DOHH2 (cell line): ENCODE measurements at regions not wholly inside any gene's neighbourhood (a gene's known extent, or its start where the extent isn't known, plus 50 kb on each side); places are given as distances from the start of the nearest gene placed in this dataset.
"Not testable (repeated sequence)": the region's sequence is repeated elsewhere in the genome, so short reads cannot be mapped to it uniquely, and the experiment has no call there.

ENCODE experiments used
- H3F3A ChIP-seq: fragments of 200-600 bp; sonication (generic), shearing (Covaris generic); 2 replicates; pipeline ENCODE4 v1.6.0; 2016; ENCODE audit warnings: antibody characterized with exemption, mild to moderate bottlenecking; ENCODE audit not compliant: control insufficient read depth, insufficient read depth
- H3K27ac ChIP-seq: fragments of 200-600 bp; sonication (generic); 2 replicates; pipeline ENCODE4 v1.5.1; 2014; ENCODE audit warnings: low read depth, mild to moderate bottlenecking, low read length, moderate library complexity
- H3K27me3 ChIP-seq: fragments of 200-600 bp; sonication (generic); 2 replicates; pipeline ENCODE4 v1.6.1; 2014; ENCODE audit warnings: mild to moderate bottlenecking, low read length, mixed read lengths; ENCODE audit not compliant: control insufficient read depth
- H3K36me3 ChIP-seq: fragments of 200-600 bp; sonication (generic); 2 replicates; pipeline ENCODE4 v1.6.1; 2014; ENCODE audit warnings: mild to moderate bottlenecking, low read length, moderate library complexity, mixed read lengths; ENCODE audit not compliant: control insufficient read depth
- H3K4me1 ChIP-seq: fragments of 200-600 bp; sonication (generic); 2 replicates; pipeline ENCODE4 v1.6.1; 2014; ENCODE audit warnings: mild to moderate bottlenecking, low read length, mixed read lengths; ENCODE audit not compliant: control insufficient read depth
- H3K4me2 ChIP-seq: fragments of 200-600 bp; sonication (generic); 2 replicates; pipeline ENCODE4 v1.6.0; 2014; ENCODE audit warnings: mild to moderate bottlenecking, low read length, moderate library complexity
- H3K4me3 ChIP-seq: fragments of 200-600 bp; sonication (generic); 2 replicates; pipeline ENCODE4 v1.5.1; 2014; ENCODE audit warnings: mild to moderate bottlenecking, low read length, mixed read lengths
- H3K79me2 ChIP-seq: fragments of 200-600 bp; sonication (generic); 2 replicates; pipeline ENCODE4 v1.6.1; 2014; ENCODE audit warnings: mild to moderate bottlenecking, low read length, mixed read lengths; ENCODE audit not compliant: control insufficient read depth
- H3K9me2 ChIP-seq: fragments of 200-600 bp; sonication (generic); replicated peaks from 2 replicates; pipeline ENCODE4 v1.6.1; 2014; ENCODE audit warnings: mild to moderate bottlenecking, low read length, mixed read lengths; ENCODE audit not compliant: control insufficient read depth
- H3K9me3 ChIP-seq: fragments of 200-600 bp; sonication (generic); 2 replicates; pipeline ENCODE4 v1.6.1; 2014; ENCODE audit warnings: antibody characterized with exemption, low read length, mixed read lengths; ENCODE audit not compliant: control insufficient read depth, insufficient read depth
- H4K20me1 ChIP-seq: fragments of 200-600 bp; sonication (generic); 2 replicates; pipeline ENCODE4 v1.6.0; 2014; ENCODE audit warnings: low read depth, mild to moderate bottlenecking, antibody characterized with exemption, low read length, moderate library complexity; ENCODE audit not compliant: control insufficient read depth, insufficient read depth
- CTCF ChIP-seq: fragments of 200-600 bp; sonication (generic); IDR thresholded peaks from one replicate; pipeline ENCODE4 v1.5.1; 2014; ENCODE audit warnings: antibody characterized with exemption, mild to moderate bottlenecking, low read depth, low read length; ENCODE audit not compliant: poor library complexity, severe bottlenecking
- EZH2phosphoT487 ChIP-seq: fragments of 200-600 bp; sonication (generic); IDR thresholded peaks from 2 replicates; pipeline ENCODE4 v1.6.1; 2017; ENCODE audit warnings: borderline replicate concordance, mild to moderate bottlenecking, antibody characterized with exemption, low read length, moderate library complexity, mixed read lengths

DNA sequence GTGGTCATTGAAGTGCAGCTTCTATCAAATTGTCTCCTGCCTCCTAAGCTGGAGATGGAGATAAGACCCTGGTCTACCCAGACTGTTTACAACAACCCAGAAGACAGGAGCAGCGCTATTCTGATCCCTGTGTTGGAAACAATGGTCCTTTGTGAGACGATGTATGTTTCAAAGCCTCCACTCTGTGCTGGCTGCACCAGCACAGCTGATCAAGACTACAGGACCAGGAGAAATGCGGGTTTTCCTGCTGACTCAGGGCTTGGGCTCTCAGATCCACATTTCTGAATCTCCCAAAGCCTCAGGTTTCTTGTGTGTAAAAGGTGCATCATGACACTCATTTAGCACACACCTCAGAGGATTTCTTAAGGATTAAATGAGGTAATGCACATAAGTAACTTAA, 92.0 kb downstream of the POU3F3 start:
- H3K9me2 ChIP-seq = no peaks in the 10 kb centered on the region
- no peaks in the 10 kb centered on the region for H3K9me3 ChIP-seq
- no peak overlapping the region for H3K27ac ChIP-seq
- H3K4me1 ChIP-seq = no peaks in the 10 kb centered on the region
- no peaks in the 10 kb centered on the region for H3K36me3 ChIP-seq
- H3K4me3 ChIP-seq = no peak overlapping the region
- H4K20me1 ChIP-seq = no peaks in the 10 kb centered on the region
- no peaks in the 10 kb centered on the region for H3K79me2 ChIP-seq
- no peak overlapping the region for H3K4me2 ChIP-seq
- H3F3A ChIP-seq = no peaks in the 10 kb centered on the region
- H3K27me3 ChIP-seq = peaks cover 5% of the 10 kb centered on the region; the same call in 1 of the 2 replicates
- TF ChIP-seq EZH2phosphoT487 (no peak), CTCF (no peak)

DNA sequence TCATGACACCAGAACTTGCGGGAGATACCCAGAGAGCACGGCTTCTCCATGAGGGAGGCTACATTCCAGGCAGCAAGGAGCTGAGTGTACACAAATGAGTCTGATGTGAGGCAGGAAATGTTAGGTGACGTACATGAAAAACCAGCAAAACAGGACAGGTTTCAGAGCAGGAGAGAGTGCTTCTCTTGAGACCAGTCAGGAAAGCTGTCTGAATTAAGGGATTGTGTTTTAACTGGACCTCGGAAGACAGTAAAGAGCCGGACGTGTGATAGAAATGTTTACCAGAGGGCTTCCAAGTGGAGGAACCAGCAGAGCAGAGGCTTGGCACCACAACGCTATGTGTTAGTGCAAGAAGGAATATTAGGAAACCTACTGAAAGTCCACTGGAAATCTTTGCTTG, 90.4 kb upstream of the MRPS9 start:
- H3K4me1 ChIP-seq, H3K4me2 ChIP-seq, H4K20me1 ChIP-seq, H3K9me2 ChIP-seq, H3K27ac ChIP-seq, H3K9me3 ChIP-seq, H3K4me3 ChIP-seq, H3K36me3 ChIP-seq, H3K27me3 ChIP-seq, H3F3A ChIP-seq, H3K79me2 ChIP-seq: not testable (repeated sequence)

DNA sequence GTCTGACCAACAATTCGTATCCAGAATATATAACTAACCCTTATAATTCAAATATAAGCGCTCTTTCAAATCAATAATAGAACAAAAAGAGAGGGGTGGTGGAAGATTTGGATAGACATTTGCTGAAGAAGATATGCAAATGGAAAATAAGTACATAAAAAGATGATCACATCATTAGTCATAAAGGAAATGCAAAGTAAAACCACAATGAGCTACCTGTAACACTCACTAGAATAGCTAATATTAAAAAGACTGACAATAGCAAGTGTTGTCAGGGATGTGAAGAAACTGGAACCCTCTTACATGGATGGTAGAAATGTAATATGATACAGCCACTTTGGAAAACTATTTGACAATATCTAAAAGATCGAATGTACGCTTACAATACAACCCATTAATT, 84.9 kb upstream of the MRPS9 start:
- Histone ChIP-seq H3K4me3 (no peak overlapping the region), H3K9me3 (no peaks in the 10 kb centered on the region), H3K4me2 (no peak overlapping the region), H3K27ac (no peak overlapping the region), H3F3A (no peaks in the 10 kb centered on the region), H3K9me2 (no peaks in the 10 kb centered on the region), H3K36me3 (no peaks in the 10 kb centered on the region), H3K4me1 (no peaks in the 10 kb centered on the region), H4K20me1 (no peaks in the 10 kb centered on the region), H3K27me3 (no peaks in the 10 kb centered on the region; the same call in 1 of the 2 replicates), H3K79me2 (no peaks in the 10 kb centered on the region)
- no peak for TF ChIP-seq CTCF
- TF ChIP-seq EZH2phosphoT487 = no peak

- no peaks in the 10 kb centered on the region for H4K20me1 ChIP-seq
- no peaks in the 10 kb centered on the region for H3K4me1 ChIP-seq
- H3K79me2 ChIP-seq = no peaks in the 10 kb centered on the region
- H3K4me3 ChIP-seq = no peak overlapping the region
- H3K27ac ChIP-seq = no peak overlapping the region
- H3F3A ChIP-seq = no peaks in the 10 kb centered on the region
- no peaks in the 10 kb centered on the region for H3K36me3 ChIP-seq
- H3K27me3 ChIP-seq = no peaks in the 10 kb centered on the region
- no peaks in the 10 kb centered on the region for H3K9me3 ChIP-seq
- H3K9me2 ChIP-seq = no peaks in the 10 kb centered on the region
- no peak overlapping the region for H3K4me2 ChIP-seq
- TF ChIP-seq CTCF (no peak), EZH2phosphoT487 (no peak)
These were observed 72.0 kb upstream of the MRPS9 start for GRCh38 chr2:104965900-104966299.
